ENCODE measurements at regions not wholly inside any gene's neighbourhood (a gene's known extent, or its start where the extent isn't known, plus 50 kb on each side); places are given as distances from the start of the nearest gene placed in this dataset.
A peak's percentile ranks its signal among the peaks of the same experiment; 100 is the strongest.

DNA sequence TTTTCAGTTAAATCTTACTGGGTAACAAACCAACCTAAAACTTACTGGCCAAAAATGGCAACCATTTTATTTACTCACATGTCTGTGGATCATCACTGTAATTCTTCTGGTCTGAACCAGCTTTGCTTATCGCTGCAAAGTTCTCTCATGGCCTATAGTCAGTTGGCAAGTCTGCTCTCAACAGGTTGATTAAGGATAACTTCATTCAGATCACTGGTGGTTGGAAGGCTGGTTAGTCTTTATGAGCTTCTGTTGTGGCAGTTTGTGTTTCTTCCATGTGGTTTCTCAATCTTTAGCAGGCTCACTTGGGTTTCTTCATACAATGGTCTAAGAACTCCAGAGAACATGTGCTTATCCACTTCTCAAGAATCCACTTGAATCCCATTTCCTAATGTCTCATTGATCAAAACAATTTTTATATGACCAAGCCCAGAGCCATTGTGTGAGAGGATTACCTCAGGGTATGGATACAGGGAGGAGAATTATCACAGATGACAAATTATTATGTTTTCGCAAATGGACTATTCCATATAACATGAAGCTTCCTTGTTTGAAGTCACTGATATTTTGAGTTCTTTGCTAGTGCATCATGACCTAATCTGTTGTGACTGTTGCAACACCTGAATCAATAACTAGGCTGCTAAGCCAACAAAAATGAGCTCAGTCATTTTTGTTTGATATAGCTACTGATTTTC lies 155.4 kb upstream of the BMP2 start:
- no peak for DNase-seq

- DNase-seq = no peak
These were observed 160.8 kb upstream of the BMP2 start for GRCh38 chr20:6606651-6607050.

GRCh38 chr20:6605055-6605935 lies 162.2 kb upstream of the BMP2 start:
- DNase-seq = no peak

GRCh38 chr20:6604179-6604578 lies 163.3 kb upstream of the BMP2 start:
- no peak for DNase-seq

DNA sequence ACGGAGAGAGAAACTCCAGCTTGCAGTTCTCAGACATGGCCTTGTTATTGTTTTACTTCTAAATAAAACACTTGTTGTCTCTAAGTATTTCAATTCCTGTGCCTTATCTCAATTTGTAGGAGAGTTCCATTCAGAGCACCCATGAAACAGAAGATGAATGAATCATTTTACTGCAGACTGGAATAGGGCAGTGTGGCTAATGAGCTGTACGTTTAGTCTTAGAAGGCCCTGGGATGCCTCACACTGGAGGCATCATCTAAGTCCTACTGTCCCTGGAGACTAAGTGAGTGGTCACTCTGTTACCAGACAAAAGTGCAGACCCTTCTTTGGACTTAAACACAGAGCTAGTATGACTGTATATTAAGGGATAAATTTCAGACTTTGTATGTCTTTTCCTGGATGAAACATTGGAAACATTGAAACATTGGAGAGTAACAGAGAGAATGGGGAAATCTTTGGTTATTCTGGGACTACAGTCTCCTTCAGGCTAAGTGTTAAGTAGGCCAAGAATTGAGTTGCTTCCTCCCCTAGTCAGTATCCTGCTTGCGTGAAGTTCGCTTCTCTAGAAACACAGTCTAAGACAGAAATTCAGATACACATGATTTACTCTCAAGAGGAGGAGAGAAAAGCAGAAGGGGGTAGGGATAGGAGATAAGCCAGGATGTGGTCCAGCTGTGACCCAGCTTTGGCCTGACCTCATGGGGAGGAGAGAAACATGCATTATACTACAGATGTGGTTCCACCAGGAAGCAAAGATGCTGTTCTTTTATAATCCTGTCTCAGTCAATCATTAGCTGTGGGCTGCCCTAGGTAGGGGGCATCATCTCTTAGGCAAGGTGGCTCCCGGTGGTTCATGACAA lies 167.4 kb upstream of the BMP2 start:
- DNase-seq = no peak

DNA sequence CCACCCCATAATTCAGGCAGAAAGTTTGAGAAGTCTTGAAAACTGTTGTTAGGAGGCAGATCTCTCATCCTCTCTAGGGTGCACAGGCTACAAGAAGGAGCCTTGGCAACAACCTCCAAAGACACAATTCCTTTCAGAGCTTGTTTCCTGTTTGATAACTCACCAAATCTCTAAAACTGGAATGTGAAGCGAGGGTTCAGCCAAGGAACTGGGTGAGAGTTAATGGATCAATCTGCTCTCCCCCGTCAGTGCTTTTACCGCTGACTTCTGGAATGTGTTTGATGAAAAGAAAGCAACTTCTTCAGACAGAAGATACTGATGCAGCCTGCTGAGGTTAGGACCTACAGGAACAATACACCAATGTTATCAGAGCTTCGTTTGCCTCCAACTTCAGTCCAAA lies 171.8 kb upstream of the BMP2 start:
- DNase-seq = no peak

- no peak for DNase-seq
These were observed 176.4 kb upstream of the BMP2 start for GRCh38 chr20:6590891-6591637.

- no peak for DNase-seq
These were observed 179.2 kb upstream of the BMP2 start for GRCh38 chr20:6588296-6588695.

DNA sequence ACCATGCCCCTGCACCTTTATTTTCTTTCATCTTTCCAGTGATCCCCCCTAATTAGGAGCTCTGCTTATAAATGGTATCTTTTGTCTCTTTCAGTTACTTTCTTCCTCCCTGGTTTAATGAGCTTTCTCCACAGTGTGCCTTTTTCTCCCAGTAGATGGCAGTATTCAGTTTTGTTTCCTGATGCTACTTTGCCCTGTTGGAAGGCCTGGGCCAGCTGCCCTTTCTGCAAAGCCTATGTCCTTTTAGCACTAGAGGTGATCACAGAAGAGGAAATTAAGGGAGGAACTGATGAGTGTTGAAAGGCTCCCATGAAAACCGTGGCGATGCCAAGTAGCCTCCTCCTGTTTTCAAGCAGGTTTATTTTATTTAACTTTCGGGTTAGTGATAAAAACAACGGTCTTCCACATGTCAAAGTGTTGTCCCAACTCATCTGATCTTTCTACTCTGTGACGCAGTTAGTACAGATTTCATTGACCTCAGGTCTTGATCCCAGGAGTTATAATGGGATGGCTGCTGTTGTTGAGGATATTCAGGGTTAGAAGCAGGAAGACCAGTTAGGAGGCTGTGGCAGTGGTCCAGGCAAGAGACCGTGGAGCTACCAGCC lies 184.2 kb upstream of the BMP2 start:
- peak; percentile 28 for DNase-seq

DNA sequence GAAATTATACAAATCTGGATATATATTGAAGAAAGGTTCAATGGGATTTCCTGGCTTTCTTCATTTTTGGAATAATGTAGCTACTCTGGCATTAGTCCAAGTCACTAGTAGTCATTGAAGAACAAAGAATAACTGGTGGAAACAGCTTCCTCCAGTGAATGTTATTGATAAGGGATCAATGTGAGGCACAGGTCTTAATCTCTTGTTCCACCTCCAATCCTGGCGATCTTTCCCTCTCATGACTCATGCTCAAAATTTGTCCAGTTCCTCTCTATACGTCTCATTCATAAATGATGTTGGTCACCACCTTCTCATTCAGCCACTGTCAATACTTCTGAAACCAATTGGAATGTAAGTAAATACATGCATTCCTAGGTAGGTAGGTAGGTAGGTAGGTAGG lies 185.0 kb upstream of the BMP2 start:
- no peak for DNase-seq

DNA sequence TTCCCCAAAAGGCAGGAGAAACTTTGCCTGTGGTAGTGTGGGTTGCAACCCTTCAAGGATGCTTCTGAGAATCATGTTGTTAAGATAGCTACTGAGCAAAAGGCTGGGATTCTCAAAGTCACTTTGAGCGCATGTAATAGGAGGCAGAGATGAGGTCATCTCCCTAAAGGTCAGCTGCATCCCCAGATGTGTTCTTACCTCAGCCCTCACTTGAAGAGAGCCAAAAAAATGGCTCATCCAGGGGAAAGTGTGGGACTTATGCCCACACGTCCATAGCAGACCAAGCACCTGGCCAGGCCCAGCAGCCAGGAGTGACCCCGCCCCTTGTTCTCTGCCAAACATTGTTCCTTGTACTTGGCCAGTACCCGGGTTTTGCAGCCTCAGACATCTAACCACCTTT lies 187.0 kb upstream of the BMP2 start:
- DNase-seq = no peak

DNA sequence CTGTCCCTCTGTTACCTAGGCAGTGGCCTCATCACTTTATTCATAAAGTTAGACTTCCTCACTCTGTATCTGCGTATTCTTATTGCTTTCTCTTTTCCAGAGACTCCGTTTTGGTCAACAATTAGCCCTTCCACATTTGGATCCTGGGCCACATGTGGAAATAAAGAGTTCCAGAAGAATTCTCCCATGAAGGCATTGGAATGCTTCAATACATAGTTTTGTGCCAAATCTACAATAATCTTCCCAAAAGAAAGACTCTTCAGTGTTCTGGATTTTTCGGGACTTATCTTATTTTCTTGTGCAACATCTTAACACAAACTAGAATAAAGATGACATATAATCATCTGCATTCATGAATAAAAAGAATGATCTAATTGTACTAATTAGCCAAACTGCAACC lies 187.7 kb upstream of the BMP2 start:
- no peak for DNase-seq

DNA sequence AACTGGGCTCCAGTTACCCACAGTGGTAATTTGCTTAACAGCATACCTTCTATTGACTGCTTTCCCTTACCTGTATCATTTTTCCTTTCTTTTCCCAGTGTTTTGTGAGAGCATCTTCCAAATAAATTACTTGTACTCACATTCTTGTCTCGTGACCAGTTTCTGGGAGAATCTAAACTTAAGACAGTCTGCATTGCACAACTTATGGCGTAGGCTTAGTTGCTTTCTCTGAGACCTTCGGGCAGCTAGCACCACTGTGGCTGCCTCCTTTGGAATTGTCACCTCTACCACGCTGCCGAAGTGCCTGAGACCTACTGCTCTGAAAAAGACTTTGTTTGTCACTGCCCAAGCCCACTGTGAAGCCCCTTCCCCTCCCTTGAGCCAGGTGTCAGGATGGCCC lies 188.1 kb upstream of the BMP2 start:
- DNase-seq = no peak

- no peak for DNase-seq
These were observed 190.0 kb upstream of the BMP2 start for GRCh38 chr20:6577451-6577850.

- DNase-seq = no peak
These were observed 190.8 kb upstream of the BMP2 start for GRCh38 chr20:6576726-6577125.

DNA sequence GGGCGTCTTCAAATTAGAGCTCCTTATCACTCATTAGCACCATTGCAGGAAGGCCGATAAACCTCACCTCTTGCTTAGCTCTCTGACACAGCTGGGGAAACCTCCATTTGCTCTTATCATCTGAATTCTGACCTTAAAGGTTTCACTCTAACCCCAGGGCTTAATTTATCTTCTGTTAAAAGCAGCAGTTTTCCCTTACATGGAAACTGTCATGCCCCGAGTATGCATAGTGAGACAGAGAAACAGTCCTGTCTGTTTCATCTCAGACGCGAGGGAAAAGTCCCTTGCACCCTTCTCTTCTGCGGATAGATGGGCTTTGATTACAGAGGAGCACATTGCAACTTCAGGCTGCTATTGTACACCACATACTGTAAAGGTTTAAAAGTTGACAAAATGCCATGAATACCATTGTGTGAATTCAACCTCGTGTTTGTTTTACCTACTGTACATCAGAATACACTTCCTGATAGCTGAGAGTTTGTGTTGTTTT lies 191.5 kb upstream of the BMP2 start:
- no peak for DNase-seq

DNA sequence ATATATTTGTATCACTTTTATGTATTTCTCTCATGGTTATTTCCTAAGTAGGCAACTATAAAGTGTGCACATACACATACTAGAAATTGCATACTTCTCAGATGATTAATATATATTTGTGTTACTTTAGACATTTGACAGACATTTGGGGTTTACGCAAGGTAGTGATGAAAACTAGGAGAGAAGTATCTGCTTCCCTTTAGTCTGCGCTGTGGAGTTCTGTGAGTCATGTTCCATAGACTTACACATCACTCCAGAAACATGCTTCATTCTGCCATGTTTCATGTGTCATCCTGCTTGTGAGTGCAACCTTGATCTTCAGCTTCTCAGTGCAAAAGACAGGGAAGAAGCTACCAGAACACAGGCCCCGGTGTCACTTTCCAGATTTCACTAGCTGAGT lies 200.7 kb upstream of the BMP2 start:
- DNase-seq = no peak

DNA sequence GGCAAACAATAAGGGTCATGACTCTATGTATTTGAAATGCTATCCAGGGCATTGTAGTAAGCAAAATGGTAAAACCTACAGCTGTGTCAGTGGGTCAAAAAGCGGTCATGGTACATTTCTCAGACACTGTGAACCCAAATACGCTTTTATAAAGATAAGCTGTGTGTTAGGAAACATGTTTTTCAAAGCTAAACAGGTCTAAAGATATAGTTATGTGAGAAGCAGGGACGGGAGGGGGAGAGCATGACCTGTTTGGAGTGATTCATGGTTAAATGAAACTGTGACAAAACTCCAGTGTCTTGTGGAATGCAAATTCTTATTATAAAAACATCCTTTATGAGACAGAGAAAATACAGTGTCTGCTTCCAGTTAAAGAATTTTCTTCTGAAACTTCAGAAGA lies 205.4 kb upstream of the BMP2 start:
- no peak for DNase-seq

DNA sequence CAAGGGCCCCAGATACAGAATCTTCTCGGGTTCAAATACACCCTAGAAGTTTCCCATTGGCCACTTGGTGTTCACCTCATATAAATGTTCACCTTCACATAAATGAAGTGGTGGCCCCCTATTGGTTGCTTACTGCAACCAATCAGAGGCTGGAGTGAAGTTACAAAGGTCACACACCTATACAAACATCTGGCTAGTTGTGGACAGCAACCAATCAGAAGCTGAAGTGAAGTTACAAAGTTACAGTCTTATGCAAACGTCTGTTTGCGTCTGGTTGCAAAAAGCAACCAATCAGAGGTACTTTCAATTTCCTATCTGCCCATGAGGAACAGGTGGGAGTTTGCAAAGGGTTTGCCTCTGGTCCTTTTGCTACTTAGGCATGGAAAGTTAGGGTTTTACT lies 206.5 kb upstream of the BMP2 start:
- DNase-seq = no peak

GRCh38 chr20:6559791-6560190 lies 207.7 kb upstream of the BMP2 start:
- no peak for DNase-seq

GRCh38 chr20:6558341-6558740 lies 209.1 kb upstream of the BMP2 start:
- DNase-seq = no peak

All from activated CD4-positive, alpha-beta T cell treated with anti-CD3 and anti-CD28 coated beads, Interleukin-2, amount 50 U/mL, for 16 hours (primary cell).